ENCODE measurements at regions not wholly inside any gene's neighbourhood (a gene's known extent, or its start where the extent isn't known, plus 50 kb on each side); places are given as distances from the start of the nearest gene placed in this dataset.

- Histone ChIP-seq H3K4me3 (no peak overlapping the region), H3K27ac (no peak overlapping the region)
These were observed 287.5 kb upstream of the ROBO1 start for GRCh38 chr3:80055306-80055705.

GRCh38 chr3:80052271-80052670, 284.5 kb upstream of the ROBO1 start:
- Histone ChIP-seq H3K27ac (no peak overlapping the region), H3K4me3 (no peak overlapping the region)

- Histone ChIP-seq H3K4me3 (no peak overlapping the region), H3K27ac (no peak overlapping the region)
These were observed 283.8 kb upstream of the ROBO1 start for GRCh38 chr3:80051602-80051962.

- H3K4me3 ChIP-seq: no peak overlapping the region
- H3K27ac ChIP-seq: no peak overlapping the region
These were observed 283.2 kb upstream of the ROBO1 start for GRCh38 chr3:80050826-80051601.

- Histone ChIP-seq H3K27ac (no peak overlapping the region), H3K4me3 (no peak overlapping the region)
These were observed 275.4 kb upstream of the ROBO1 start for GRCh38 chr3:80043226-80043625.

GRCh38 chr3:80040067-80040466, 272.3 kb upstream of the ROBO1 start:
- Histone ChIP-seq H3K27ac (no peak overlapping the region), H3K4me3 (no peak overlapping the region)

- Histone ChIP-seq H3K27ac (no peak overlapping the region), H3K4me3 (no peak overlapping the region)
These were observed 268.4 kb upstream of the ROBO1 start for GRCh38 chr3:80036176-80036575.

GRCh38 chr3:80035021-80035420, 267.2 kb upstream of the ROBO1 start:
- no peak overlapping the region for H3K4me3 ChIP-seq

GRCh38 chr3:80023010-80023409, 255.2 kb upstream of the ROBO1 start:
- Histone ChIP-seq H3K4me3 (no peak overlapping the region), H3K27ac (no peak overlapping the region)

More at GRCh38 chr3:80035021-80035420, 267.2 kb upstream of the ROBO1 start:
- no peak overlapping the region for H3K27ac ChIP-seq

- Histone ChIP-seq H3K27ac (no peak overlapping the region), H3K4me3 (no peak overlapping the region)
These were observed 250.6 kb upstream of the ROBO1 start for GRCh38 chr3:80018375-80018774.

- Histone ChIP-seq H3K4me3 (no peak overlapping the region), H3K27ac (no peak overlapping the region)
These were observed 249.6 kb upstream of the ROBO1 start for GRCh38 chr3:80017369-80017768.

GRCh38 chr3:80014576-80014975, 246.8 kb upstream of the ROBO1 start:
- Histone ChIP-seq H3K27ac (no peak overlapping the region), H3K4me3 (no peak overlapping the region)

- H3K27ac ChIP-seq: no peak overlapping the region
- H3K4me3 ChIP-seq: no peak overlapping the region
These were observed 242.3 kb upstream of the ROBO1 start for GRCh38 chr3:80010021-80010571.

GRCh38 chr3:80007522-80007921, 239.7 kb upstream of the ROBO1 start:
- Histone ChIP-seq H3K4me3 (no peak overlapping the region), H3K27ac (no peak overlapping the region)

- no peak overlapping the region for H3K27ac ChIP-seq
- no peak overlapping the region for H3K4me3 ChIP-seq
These were observed 238.5 kb upstream of the ROBO1 start for GRCh38 chr3:80006315-80006714.

GRCh38 chr3:80000022-80000421, 232.2 kb upstream of the ROBO1 start:
- H3K4me3 ChIP-seq: no peak overlapping the region
- H3K27ac ChIP-seq: no peak overlapping the region

- Histone ChIP-seq H3K4me3 (no peak overlapping the region), H3K27ac (no peak overlapping the region)
These were observed 226.6 kb upstream of the ROBO1 start for GRCh38 chr3:79994397-79994796.

GRCh38 chr3:79986338-79986737, 218.5 kb upstream of the ROBO1 start:
- no peak overlapping the region for H3K4me3 ChIP-seq
- H3K27ac ChIP-seq: no peak overlapping the region

- Histone ChIP-seq H3K4me3 (no peak overlapping the region), H3K27ac (no peak overlapping the region)
These were observed 218.0 kb upstream of the ROBO1 start for GRCh38 chr3:79985816-79986215.

GRCh38 chr3:79983118-79983517, 215.3 kb upstream of the ROBO1 start:
- no peak overlapping the region for H3K27ac ChIP-seq
- H3K4me3 ChIP-seq: no peak overlapping the region

- H3K27ac ChIP-seq: no peak overlapping the region
- no peak overlapping the region for H3K4me3 ChIP-seq
These were observed 212.2 kb upstream of the ROBO1 start for GRCh38 chr3:79979990-79980389.

GRCh38 chr3:79976466-79976865, 208.7 kb upstream of the ROBO1 start:
- Histone ChIP-seq H3K27ac (no peak overlapping the region), H3K4me3 (no peak overlapping the region)

Data from skin epidermis (tissue), 12 donors.